Neural cell (in vitro differentiated cells): ENCODE measurements at regions not wholly inside any gene's neighbourhood (a gene's known extent, or its start where the extent isn't known, plus 50 kb on each side); places are given as distances from the start of the nearest gene placed in this dataset.

Experiments
- H2AFZ ChIP-seq: fragments of 200-600, 300-800 bp; sonication (generic), shearing (Covaris generic); 2 replicates; pipeline ENCODE4 v1.6.0; 2014; ENCODE audit warnings: low read depth, mild to moderate bottlenecking, antibody characterized with exemption, low read length, moderate library complexity
- H3F3A ChIP-seq: fragments of 200-600 bp; shearing (Covaris generic); 2 replicates; pipeline ENCODE4 v1.6.1; 2016; ENCODE audit warnings: mild to moderate bottlenecking, moderate library complexity, mixed read lengths, antibody characterized with exemption, low read length; ENCODE audit not compliant: insufficient read depth, poor library complexity, severe bottlenecking
- H3K27ac ChIP-seq: fragments of 200-600, 300-800 bp; sonication (generic), shearing (Covaris generic); 2 replicates; pipeline ENCODE4 v1.5.1; 2014; ENCODE audit warnings: mild to moderate bottlenecking, low read length, moderate library complexity
- H3K27me3 ChIP-seq: fragments of 300-800, 200-600 bp; sonication (generic), shearing (Covaris generic); 2 replicates; pipeline ENCODE4 v1.6.0; 2014; ENCODE audit warnings: mild to moderate bottlenecking, low read depth, low read length, moderate library complexity; ENCODE audit not compliant: insufficient read depth
- H3K36me3 ChIP-seq: fragments of 300-800, 200-600 bp; sonication (generic), shearing (Covaris generic); 2 replicates; pipeline ENCODE4 v1.5.1; 2014; ENCODE audit warnings: mild to moderate bottlenecking, antibody characterized with exemption, low read length, moderate library complexity; ENCODE audit not compliant: insufficient read depth
- H3K4me2 ChIP-seq: fragments of 300-800, 200-600 bp; sonication (generic), shearing (Covaris generic); 2 replicates; pipeline ENCODE4 v1.6.0; 2014; ENCODE audit warnings: mild to moderate bottlenecking, low read length
- H3K4me3 ChIP-seq: fragments of 300-800, 200-600 bp; sonication (generic), shearing (Covaris generic); 2 replicates; pipeline ENCODE4 v1.5.1; 2014; ENCODE audit warnings: mild to moderate bottlenecking, low read length, moderate library complexity
- H3K79me2 ChIP-seq: fragments of 200-600 bp; shearing (Covaris generic); replicated peaks from 2 replicates; pipeline ENCODE4 v1.6.0; 2014; ENCODE audit warnings: mild to moderate bottlenecking, low read length, moderate library complexity; ENCODE audit not compliant: insufficient read depth
- H3K9ac ChIP-seq: fragments of 300-800, 200-600 bp; sonication (generic), shearing (Covaris generic); 2 replicates; pipeline ENCODE4 v1.6.1; 2016; ENCODE audit warnings: mild to moderate bottlenecking, low read length, mixed read lengths
- H3K9me2 ChIP-seq: fragments of 200-600 bp; shearing (Covaris generic); 2 replicates; pipeline ENCODE4 v1.6.1; 2016; ENCODE audit warnings: mild to moderate bottlenecking, low read length, mixed read lengths; ENCODE audit not compliant: insufficient read depth
- H3K9me3 ChIP-seq: fragments of 200-600, 300-800 bp; sonication (generic), shearing (Covaris generic); 2 replicates; pipeline ENCODE4 v1.6.1; 2016; ENCODE audit warnings: mild to moderate bottlenecking, mixed run types, low read length, moderate library complexity, mixed read lengths
- H4K20me1 ChIP-seq: fragments of 200-600 bp; shearing (Covaris generic); 2 replicates; pipeline ENCODE4 v1.6.1; 2016; ENCODE audit warnings: mild to moderate bottlenecking, mixed run types; ENCODE audit not compliant: insufficient read depth
- EP300 ChIP-seq: fragments of 450-650 bp; conservative IDR thresholded peaks from 2 replicates; pipeline ENCODE4 v1.6.1; 2014; ENCODE audit warnings: antibody characterized with exemption, mild to moderate bottlenecking, moderate library complexity; ENCODE audit not compliant: poor library complexity, severe bottlenecking
- EZH2 ChIP-seq: fragments of 200-600, 300-800 bp; shearing (Covaris generic), sonication (generic); IDR thresholded peaks from 2 replicates; pipeline ENCODE4 v1.6.1; 2014; ENCODE audit warnings: antibody characterized with exemption, low read length, borderline replicate concordance, mild to moderate bottlenecking; ENCODE audit not compliant: insufficient read depth, poor library complexity, severe bottlenecking
- MXI1 ChIP-seq: fragments of 450-650 bp; conservative IDR thresholded peaks from 2 replicates; pipeline ENCODE4 v1.6.1; 2014; ENCODE audit warnings: antibody characterized with exemption, mild to moderate bottlenecking; ENCODE audit not compliant: poor library complexity, severe bottlenecking
- POLR2AphosphoS5 ChIP-seq: IDR thresholded peaks from 2 replicates; pipeline ENCODE4 v1.6.1; 2012
- RAD21 ChIP-seq: fragments of 450-650 bp; conservative IDR thresholded peaks from 2 replicates; pipeline ENCODE4 v1.6.1; 2014; ENCODE audit warnings: antibody characterized with exemption, mild to moderate bottlenecking, moderate library complexity
- SMC3 ChIP-seq: fragments of 450-650 bp; conservative IDR thresholded peaks from 2 replicates; pipeline ENCODE4 v1.6.1; 2014; ENCODE audit warnings: antibody characterized with exemption, mild to moderate bottlenecking, moderate library complexity; ENCODE audit not compliant: poor library complexity
- TAF1 ChIP-seq: IDR thresholded peaks from 2 replicates; pipeline ENCODE4 v1.6.1; 2012; ENCODE audit warnings: low read depth
- TF ChIP-seq, protein P1 (sequence below): IDR thresholded peaks from 2 replicates; pipeline ENCODE4 v1.6.1; 2012; ENCODE audit warnings: borderline replicate concordance
- TF ChIP-seq, protein P2 (sequence below): fragments of 450-650 bp; IDR thresholded peaks from 2 replicates; pipeline ENCODE4 v1.5.1; 2014; ENCODE audit warnings: antibody characterized with exemption, mild to moderate bottlenecking, moderate library complexity; ENCODE audit not compliant: poor library complexity, severe bottlenecking

DNA sequence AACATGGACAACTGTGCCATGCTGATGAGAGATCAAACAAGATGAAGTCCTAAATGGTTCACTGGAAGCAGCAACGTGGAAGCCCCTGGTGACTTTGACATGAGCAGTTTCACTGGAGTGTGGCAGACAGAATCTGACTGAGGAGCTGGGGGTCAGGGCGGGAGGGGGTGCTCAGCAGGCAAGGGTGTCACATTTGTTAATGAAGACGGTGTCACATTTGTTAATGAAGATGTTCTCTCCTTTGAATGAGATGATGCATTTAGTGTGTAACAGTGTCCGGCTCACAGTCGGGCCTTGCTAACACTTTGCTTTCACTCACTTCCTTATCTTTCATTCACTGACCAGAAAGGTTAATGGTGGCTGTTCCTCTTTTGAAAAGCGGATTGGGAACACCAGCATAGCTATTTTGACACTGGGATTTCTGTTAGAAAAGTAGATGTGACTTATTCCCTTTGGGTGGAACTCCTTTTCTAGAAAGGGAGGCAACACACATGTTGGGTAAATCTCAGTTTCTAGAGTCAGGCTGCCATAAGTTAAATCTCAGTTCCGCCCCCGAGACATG, 693.7 kb downstream of the UQCRFS1 start (continued):
- no peak for TF ChIP-seq MXI1

DNA sequence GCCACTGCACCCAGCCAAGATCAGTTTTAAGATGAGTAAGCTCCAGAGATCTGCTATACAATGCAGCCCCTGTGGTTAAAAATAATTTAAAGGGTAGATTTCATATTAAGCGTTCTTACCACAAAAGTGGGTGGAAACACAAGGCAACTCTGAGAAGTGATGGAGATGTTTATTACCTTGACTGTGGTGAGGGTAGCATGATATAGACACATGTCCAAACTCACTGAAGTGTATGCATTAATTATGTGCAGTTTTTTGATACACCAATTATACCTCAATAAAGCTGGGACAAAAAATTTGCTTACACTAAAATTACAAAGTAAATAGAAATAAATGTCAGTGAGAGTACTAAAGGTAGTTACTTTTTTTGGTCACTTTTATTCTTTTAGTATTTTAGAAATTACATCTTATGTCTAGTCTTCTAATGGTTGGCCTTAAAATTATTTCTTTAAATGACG, 696.5 kb downstream of the UQCRFS1 start:
- Histone ChIP-seq H3K27ac (no peak overlapping the region), H3K27me3 (no peaks in the 10 kb centered on the region), H3K36me3 (no peaks in the 10 kb centered on the region), H3K9ac (no peak overlapping the region), H2AFZ (no peak overlapping the region), H4K20me1 (no peaks in the 10 kb centered on the region), H3K9me3 (no peaks in the 10 kb centered on the region), H3K9me2 (no peaks in the 10 kb centered on the region), H3K79me2 (no peaks in the 10 kb centered on the region), H3F3A (no peaks in the 10 kb centered on the region), H3K4me3 (no peak overlapping the region), H3K4me2 (no peak overlapping the region)
- TF ChIP-seq EZH2 (no peak), TAF1 (no peak), MXI1 (no peak), SMC3 (no peak), RAD21 (no peak), EP300 (no peak), POLR2AphosphoS5 (no peak)
- TF ChIP-seq, protein P1, sequence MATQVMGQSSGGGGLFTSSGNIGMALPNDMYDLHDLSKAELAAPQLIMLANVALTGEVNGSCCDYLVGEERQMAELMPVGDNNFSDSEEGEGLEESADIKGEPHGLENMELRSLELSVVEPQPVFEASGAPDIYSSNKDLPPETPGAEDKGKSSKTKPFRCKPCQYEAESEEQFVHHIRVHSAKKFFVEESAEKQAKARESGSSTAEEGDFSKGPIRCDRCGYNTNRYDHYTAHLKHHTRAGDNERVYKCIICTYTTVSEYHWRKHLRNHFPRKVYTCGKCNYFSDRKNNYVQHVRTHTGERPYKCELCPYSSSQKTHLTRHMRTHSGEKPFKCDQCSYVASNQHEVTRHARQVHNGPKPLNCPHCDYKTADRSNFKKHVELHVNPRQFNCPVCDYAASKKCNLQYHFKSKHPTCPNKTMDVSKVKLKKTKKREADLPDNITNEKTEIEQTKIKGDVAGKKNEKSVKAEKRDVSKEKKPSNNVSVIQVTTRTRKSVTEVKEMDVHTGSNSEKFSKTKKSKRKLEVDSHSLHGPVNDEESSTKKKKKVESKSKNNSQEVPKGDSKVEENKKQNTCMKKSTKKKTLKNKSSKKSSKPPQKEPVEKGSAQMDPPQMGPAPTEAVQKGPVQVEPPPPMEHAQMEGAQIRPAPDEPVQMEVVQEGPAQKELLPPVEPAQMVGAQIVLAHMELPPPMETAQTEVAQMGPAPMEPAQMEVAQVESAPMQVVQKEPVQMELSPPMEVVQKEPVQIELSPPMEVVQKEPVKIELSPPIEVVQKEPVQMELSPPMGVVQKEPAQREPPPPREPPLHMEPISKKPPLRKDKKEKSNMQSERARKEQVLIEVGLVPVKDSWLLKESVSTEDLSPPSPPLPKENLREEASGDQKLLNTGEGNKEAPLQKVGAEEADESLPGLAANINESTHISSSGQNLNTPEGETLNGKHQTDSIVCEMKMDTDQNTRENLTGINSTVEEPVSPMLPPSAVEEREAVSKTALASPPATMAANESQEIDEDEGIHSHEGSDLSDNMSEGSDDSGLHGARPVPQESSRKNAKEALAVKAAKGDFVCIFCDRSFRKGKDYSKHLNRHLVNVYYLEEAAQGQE = no peak
- TF ChIP-seq, protein P2, sequence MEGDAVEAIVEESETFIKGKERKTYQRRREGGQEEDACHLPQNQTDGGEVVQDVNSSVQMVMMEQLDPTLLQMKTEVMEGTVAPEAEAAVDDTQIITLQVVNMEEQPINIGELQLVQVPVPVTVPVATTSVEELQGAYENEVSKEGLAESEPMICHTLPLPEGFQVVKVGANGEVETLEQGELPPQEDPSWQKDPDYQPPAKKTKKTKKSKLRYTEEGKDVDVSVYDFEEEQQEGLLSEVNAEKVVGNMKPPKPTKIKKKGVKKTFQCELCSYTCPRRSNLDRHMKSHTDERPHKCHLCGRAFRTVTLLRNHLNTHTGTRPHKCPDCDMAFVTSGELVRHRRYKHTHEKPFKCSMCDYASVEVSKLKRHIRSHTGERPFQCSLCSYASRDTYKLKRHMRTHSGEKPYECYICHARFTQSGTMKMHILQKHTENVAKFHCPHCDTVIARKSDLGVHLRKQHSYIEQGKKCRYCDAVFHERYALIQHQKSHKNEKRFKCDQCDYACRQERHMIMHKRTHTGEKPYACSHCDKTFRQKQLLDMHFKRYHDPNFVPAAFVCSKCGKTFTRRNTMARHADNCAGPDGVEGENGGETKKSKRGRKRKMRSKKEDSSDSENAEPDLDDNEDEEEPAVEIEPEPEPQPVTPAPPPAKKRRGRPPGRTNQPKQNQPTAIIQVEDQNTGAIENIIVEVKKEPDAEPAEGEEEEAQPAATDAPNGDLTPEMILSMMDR = no peak

DNA sequence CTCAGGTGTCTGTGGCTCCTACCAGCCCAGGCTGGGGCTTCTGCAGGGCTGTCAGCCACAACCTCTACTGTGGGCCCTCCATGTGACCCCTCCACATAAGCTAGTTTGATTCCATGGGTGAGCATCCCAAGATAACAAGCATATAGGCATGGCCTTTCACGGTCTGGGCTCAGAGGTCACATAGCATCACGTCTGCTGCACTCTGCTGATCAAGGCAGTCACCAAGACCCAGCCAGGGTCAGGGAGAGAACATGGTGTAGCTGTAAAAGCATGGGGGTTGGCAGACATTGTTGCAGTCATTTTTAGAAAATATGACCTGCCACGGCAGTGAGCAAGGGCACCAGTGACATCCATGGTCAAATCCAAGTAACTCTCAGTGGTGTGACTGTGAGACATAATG, 698.8 kb downstream of the UQCRFS1 start:
- no peaks in the 10 kb centered on the region for H3K27me3 ChIP-seq
- H3K9ac ChIP-seq = no peak overlapping the region
- TF ChIP-seq EP300 (no peak), RAD21 (no peak), SMC3 (no peak), POLR2AphosphoS5 (no peak), MXI1 (no peak), TAF1 (no peak), EZH2 (no peak)
- TF ChIP-seq, protein P2 = no peak
- TF ChIP-seq, protein P1 = no peak
- no peak overlapping the region for H3K4me2 ChIP-seq
- H3F3A ChIP-seq = no peaks in the 10 kb centered on the region
- H3K36me3 ChIP-seq = no peaks in the 10 kb centered on the region
- H3K9me2 ChIP-seq = no peaks in the 10 kb centered on the region
- H3K9me3 ChIP-seq = no peaks in the 10 kb centered on the region
- H2AFZ ChIP-seq = no peak overlapping the region
- no peaks in the 10 kb centered on the region for H3K79me2 ChIP-seq
- no peak overlapping the region for H3K4me3 ChIP-seq
- no peaks in the 10 kb centered on the region for H4K20me1 ChIP-seq
- H3K27ac ChIP-seq = no peak overlapping the region
